Activated CD4-positive, alpha-beta T cell treated with anti-CD3 and anti-CD28 coated beads, Interleukin-2, Interleukin-6, amounts not matched to agents 100 ng/mL and 50 ng/mL, durations not matched to agents 16 hours and 8 hours (primary cell): ENCODE measurements at regions not wholly inside any gene's neighbourhood (a gene's known extent, or its start where the extent isn't known, plus 50 kb on each side); places are given as distances from the start of the nearest gene placed in this dataset.
A peak's percentile ranks its signal among the peaks of the same experiment; 100 is the strongest.
"Not testable (repeated sequence)": the region's sequence is repeated elsewhere in the genome, so short reads cannot be mapped to it uniquely, and the experiment has no call there.

ENCODE experiments used
- DNase-seq: peaks from one replicate; pipeline ENCODE4 v3.0.0-alpha.2; 2020

DNA sequence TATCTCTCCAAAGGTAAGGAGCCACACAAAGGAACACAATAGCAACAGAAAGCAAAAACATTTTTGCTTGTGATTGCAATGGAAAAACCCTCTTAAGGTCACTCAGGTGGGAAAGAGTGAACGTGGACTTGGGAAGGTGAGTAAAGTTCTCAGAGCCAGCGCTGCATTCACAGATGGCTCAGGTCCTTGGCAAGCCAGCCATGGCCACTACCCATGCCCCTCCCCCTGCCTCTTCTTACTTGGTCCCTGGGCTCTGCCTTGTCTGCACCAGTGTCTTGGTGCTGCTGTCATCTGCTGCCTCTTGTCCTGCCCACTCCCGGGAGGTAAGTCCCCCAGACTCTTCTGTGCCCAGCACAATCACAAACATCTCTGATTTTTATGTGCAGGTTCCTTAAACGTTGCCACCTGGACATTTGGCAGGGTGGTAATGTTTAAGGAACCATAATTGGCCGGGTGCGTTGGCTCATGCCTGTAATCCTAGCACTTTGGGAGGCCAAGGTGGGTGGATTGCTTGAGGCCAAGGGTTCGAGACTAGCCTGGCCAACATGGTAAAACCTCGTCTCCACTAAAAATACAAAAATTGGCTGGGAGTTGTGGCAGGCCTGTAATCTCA is 74.6 kb downstream of the FEM1C start:
- DNase-seq: no peak

GRCh38 chr5:115467628-115468027 is 76.9 kb downstream of the FEM1C start:
- no peak for DNase-seq

- DNase-seq: no peak
These were observed 79.1 kb downstream of the FEM1C start for GRCh38 chr5:115465431-115465830.

DNA sequence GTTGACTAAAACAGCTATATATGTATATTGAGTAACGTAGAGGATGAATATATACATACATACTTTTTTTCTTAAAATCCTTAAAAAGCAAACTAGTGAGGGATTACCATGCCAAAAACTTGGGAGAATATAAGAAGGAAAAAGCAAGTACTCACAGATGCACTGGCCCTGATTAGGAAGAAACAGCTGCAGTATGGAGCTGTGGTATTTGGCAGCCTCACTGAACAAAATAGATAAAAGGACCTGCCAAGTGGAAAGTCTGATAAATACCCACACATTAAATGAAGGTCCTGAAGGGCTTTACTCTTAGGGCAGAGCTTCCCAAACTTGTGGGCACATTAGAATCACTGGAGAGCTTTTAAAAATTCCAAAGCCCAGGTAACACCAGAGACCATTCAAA is 80.6 kb downstream of the FEM1C start:
- DNase-seq: no peak

DNA sequence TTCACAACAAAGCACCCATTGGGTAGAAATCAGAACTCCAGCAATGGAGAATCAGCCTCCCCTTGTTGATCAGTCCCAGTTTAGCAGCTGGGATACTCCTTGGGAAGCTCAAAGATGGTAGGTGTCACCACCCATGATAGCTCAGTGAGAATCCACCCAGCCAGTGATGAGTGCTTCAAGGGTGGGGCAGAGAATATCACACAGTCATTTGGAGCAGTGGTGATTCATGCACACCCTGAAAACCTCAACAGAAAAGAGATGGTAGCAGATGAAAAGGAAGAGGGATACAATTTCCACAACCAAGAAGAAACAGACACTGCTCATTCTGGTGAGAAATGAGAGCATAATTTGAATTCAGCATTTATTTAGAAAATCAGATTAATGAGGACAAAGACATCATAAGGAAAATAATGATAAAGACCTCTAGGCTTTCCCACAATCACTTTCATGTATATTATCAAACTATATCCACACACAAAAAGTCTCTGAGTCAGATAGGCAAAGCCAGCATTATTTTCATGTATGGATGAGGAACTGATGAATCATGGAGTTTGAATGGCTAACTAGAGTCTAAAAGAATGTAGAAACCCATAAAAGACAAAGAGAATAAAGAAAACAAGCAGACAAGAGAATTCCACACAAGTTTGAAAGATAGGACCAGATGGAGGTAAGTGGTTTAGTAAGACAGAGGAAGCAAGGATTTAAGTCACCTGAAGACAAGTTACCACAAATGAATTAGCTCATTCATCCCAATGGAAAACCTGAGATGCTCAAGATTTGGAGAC is 82.9 kb downstream of the FEM1C start:
- DNase-seq: peak; percentile 84

DNA sequence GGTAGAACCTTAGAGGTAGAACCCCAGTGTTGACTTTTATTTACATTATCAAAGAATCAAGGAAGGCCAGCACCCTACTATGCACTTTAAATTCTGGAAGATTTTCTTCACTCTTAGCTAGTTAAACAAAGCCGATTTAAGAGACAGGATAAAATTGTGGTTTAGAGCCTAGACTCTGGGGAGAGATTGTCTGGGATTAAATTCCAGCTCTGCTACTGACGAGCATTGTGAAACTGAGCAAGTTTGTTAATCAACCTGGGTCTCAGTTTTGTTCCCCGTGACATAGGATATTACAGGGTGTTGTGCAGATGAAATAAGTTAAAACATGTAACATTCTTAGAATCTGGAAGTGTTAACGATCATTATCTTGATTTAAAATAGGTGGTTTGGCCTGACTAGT is 83.5 kb downstream of the FEM1C start:
- DNase-seq: no peak

DNA sequence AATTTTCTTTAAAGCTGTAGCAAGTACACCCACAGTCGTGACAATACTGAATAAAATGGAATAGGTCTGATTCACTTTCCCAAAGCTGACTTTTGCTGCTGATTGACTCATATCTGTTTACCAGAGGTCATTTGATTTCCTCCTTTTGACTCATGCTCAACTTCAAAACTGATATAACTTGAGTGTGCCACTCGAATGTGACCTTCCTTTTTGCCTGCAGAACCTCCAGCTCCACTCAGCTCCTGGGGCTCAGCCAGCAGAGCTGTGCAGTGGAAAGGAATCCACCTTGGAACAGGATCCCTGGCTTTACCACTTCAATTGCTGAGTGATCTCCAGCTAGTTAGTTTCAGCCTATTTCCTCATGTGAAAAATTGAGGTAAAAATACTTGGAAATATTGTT is 84.1 kb downstream of the FEM1C start:
- DNase-seq: peak; percentile 86

DNA sequence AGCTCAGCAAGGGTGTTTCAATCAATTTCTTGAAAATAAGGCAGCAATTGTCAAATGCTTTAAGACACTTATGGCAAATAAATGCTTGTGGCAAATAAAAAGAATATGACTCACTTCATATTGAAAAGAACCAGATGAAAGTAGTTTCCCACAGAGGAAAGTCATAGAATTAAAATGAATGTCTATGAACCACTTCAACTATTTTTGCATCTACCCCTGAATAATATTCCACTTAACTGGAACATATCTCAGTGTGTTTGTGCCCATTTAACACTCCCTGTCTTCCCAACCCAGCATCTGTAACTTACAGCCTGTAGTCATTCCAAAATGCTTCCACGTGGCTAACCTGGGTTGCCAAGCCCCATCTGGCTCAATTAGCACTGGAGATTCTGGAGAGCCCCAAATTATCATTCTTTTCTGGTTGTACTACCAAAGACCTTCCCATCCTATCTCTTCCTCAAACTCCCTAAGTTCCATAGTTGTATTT is 84.7 kb downstream of the FEM1C start:
- peak; percentile 16 for DNase-seq

DNA sequence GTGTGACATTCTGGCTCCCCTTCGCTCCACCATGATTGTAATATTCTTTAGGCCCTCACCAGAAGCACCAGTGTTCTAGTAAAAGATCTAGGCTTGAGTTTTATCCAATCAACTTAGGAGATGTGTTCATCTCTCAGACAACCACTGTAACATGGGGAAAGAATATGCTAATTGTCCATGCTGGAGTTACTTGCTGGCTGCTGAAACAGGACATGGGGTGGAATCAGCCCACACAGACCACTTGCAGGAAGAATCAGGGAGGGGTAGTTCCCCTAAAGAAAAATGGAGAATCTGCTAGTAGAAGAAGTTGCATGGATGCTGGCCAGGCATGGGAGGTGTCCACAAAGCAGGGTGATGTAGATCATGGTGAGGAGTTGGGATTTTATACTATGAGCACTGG is 86.2 kb downstream of the FEM1C start:
- no peak for DNase-seq

GRCh38 chr5:115458003-115458409 is 86.6 kb downstream of the FEM1C start:
- no peak for DNase-seq

- DNase-seq: no peak
These were observed 87.0 kb downstream of the FEM1C start for GRCh38 chr5:115457571-115457970.

- DNase-seq: no peak
These were observed 88.0 kb downstream of the FEM1C start for GRCh38 chr5:115456539-115457040.

DNA sequence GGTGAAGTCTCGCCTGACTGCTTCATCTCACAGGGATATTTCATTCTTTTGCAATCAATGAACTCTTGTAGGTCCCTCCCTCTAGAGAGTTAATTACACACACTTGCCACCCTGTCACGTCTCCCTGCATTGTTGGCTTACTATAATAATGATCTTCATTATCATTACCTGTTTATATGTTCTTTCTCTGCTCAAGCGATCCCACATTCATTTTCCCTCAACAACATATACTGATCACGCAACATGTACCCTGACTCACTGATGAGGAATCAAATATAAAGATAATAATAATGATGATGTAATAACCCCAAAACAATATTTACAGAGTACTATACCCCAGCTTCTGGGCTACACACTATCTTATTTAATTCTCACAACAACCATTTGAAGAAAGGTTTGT is 88.5 kb downstream of the FEM1C start:
- DNase-seq: no peak

- DNase-seq: no peak
These were observed 89.3 kb downstream of the FEM1C start for GRCh38 chr5:115455301-115455707.

- no peak for DNase-seq
These were observed 91.0 kb downstream of the FEM1C start for GRCh38 chr5:115453391-115454095.

DNA sequence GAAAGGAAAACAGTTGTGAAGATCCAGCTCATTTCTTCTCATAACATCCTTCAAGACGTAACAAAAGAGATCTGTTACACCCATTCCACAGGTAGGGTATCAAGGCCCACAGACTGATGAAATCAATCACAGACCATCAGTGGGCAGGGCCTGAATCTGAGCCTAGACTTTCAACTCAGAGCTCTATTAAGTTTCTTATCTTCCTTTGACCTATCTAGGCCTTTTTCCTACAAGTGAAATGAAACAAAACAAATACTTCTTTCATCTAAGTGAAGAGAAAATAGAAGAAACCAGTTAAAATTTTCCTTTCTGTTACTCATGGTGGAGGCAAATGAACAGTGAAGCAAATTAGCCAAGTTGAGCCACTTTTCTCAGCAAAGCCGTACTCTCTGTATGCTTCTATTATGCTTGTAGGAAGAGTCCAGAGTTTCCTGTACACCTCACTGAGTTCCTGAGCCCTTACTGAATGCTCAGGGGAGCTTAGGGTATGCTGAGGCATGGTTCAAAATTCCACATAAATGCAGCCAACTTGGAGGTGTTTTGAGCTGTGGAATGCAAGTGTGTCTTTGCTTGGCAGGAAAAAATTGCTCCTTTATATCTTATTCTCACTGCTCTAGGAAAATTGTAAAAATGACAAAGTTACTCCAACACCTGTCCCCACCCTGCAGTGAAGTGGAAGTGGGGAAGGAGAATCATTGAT is 91.9 kb downstream of the FEM1C start:
- DNase-seq: no peak

GRCh38 chr5:115452083-115452482 is 92.5 kb downstream of the FEM1C start:
- no peak for DNase-seq

GRCh38 chr5:115450741-115451140 is 93.8 kb downstream of the FEM1C start:
- peak; percentile 17 for DNase-seq

DNA sequence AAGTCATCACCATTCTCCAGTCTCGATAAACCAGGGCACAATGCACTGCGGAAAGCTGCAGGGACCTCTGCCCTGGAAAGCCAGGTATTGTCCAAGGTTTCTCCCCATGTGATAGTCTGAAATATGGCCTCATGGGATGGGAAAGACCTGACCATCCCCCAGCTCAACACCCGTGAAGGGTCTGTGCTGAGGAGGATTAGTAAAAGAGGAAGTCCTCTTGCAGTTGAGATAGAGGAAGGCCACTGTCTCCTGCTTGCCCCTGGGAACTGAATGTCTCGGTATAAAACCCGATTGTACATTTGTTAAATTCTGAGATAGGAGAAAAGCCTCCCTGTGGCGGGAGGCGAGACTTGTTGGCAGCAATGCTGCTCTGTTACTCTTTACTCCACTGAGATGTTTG is 95.9 kb downstream of the FEM1C start:
- not testable (repeated sequence) for DNase-seq

DNA sequence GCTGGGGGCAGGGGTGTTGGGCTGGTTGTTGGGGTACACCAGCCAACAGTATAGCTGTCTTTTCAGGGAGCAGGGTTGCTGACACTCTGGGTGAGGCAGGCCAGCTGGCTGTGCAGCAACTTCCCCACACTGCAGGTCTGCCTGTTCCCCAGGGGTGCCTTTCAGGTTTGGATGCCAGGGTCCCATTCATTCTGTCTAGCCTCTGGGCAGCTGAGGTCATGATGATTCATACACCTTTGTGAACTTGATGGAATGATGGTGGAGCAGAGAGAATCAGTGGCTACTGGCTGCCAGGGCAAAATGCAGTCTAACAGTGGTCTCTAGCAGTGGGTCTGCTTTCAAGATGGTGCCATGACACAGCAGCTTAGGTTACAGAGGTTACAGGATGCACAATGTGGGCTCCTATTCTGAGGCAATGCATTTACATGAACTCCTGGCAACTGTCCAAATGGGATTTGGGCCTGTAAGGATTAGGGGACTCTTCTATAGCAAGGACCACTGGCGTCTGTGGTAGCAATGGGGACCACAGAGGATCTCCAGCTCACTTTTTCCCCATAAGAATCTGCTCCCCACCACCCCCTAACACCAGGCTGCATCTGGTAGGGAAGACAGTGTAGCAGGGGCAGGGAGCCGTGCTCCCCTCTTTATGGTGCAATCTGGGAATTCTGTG is 103.7 kb downstream of the FEM1C start:
- no peak for DNase-seq

- DNase-seq: no peak
These were observed 104.9 kb downstream of the FEM1C start for GRCh38 chr5:115439639-115440038.

DNA sequence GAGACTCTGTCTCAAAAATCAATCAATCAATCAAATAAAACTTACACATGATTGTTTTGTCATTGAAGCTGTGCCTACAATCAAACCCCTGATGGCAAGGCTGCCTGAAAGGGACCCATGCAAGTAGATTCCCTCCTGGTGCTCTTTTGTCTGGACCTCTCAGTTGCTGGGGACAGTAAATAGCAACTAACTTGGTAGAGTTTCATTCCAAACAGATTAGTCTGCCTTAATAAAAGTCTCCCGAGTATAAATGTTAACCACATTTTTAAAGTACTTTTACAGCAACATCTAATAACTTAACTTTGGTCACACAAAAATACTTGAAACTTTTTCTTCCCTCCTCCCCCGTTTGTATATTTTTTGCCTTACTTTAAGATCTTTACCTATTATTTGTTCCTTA is 105.5 kb downstream of the FEM1C start:
- no peak for DNase-seq
